ENCODE measurements at regions not wholly inside any gene's neighbourhood (a gene's known extent, or its start where the extent isn't known, plus 50 kb on each side); places are given as distances from the start of the nearest gene placed in this dataset.

DNA sequence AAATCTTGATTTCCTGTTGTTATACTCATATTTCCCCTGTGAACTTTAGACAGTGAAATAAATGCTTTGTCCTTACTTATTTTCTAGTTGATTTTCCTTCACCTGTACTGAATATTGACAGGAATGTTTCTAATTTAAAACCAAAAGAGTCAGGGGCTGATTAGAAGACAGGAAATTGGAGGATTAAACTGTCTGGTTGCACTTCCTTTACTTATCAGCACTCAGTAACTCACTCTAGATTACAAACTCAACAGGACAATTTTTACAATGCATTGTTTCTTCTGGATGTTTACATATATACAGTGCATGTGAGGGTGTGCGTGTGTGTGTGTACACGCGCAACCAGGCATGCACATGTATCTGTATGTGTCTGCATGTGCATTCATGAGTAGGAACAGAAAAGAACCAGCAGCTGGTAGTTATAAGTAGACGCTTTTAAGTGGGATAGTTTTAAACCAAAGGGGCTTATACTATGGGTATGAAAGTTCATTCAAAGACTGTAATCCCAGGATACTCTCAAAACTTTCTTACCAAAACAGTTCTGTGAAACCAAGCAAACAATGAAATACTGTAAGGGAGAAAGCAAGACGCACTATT is 212.0 kb upstream of the NFIA start:
- Histone ChIP-seq H3K27ac (ENCODE audit: low read depth in 1 of 2, low read length in 2 of 2) (no peak overlapping the region), H3K27me3 (ENCODE audit: control insufficient read depth in 4 of 4, insufficient read depth in 4 of 4, low read length in 3 of 4) (no peaks in the 10 kb centered on the region), H3K9ac (ENCODE audit: low read depth in 1 of 2, low read length in 2 of 2) (no peak overlapping the region), H3K9me3 (ENCODE audit: control insufficient read depth in 4 of 4, low read length in 3 of 4) (no peaks in the 10 kb centered on the region), H3K36me3 (ENCODE audit: control insufficient read depth in 4 of 4, insufficient read depth in 3 of 4, low read depth in 1 of 4, low read length in 3 of 4) (no peaks in the 10 kb centered on the region), H3K4me1 (ENCODE audit: control insufficient read depth in 4 of 4, insufficient read depth in 4 of 4, low read length in 3 of 4) (peaks cover 0 to 14% (median 4%) of the 10 kb centered on the region in 4 donors), H3K4me3 (ENCODE audit: low read depth in 1 of 3, low read length in 3 of 3) (no peak overlapping the region)
- TF ChIP-seq HNF4A (conservative IDR thresholded peaks at IDR 0.05) (no peak), YY1 (IDR thresholded peaks at IDR 0.05) (no peak), JUND (IDR thresholded peaks at IDR 0.05) (no peak), NR2F2 (IDR thresholded peaks at IDR 0.05) (no peak), TAF1 (conservative IDR thresholded peaks at IDR 0.05) (no peak), MAX (IDR thresholded peaks at IDR 0.05) (no peak), GABPA (IDR thresholded peaks at IDR 0.05 in 1 of 2, conservative IDR thresholded peaks at IDR 0.05 in 1 of 2) (no peak), REST (IDR thresholded peaks at IDR 0.05) (no peak), RAD21 (IDR thresholded peaks at IDR 0.05) (no peak), SP1 (IDR thresholded peaks at IDR 0.05) (no peak), EGR1 (IDR thresholded peaks at IDR 0.05; ENCODE audit: low read depth in 2 of 2) (no peak), FOXA1 (IDR thresholded peaks at IDR 0.05) (no peak), ZBTB33 (IDR thresholded peaks at IDR 0.05) (no peak), FOXA2 (IDR thresholded peaks at IDR 0.05) (no peak), HNF4G (IDR thresholded peaks at IDR 0.05) (no peak), CTCF (IDR thresholded peaks at IDR 0.05; ENCODE audit: low read depth, low read length, missing input control) (no peak), RXRA (IDR thresholded peaks at IDR 0.05) (no peak)
- 76% methylated on average over 5 of the region's 5 CpGs for WGBS
- DNase-seq (ENCODE audit: low spot score): no peak
